ENCODE measurements at regions not wholly inside any gene's neighbourhood (a gene's known extent, or its start where the extent isn't known, plus 50 kb on each side); places are given as distances from the start of the nearest gene placed in this dataset.

GRCh38 chr18:68596016-68596415, 118.9 kb downstream of the TMX3 start:
- Histone ChIP-seq H3K4me3 (no peak overlapping the region), H3K27ac (no peak overlapping the region), H3K4me1 (replicated peaks) (no peaks in the 10 kb centered on the region), H3K36me3 (no peaks in the 10 kb centered on the region), H3K9me3 (no peaks in the 10 kb centered on the region), H3K27me3 (replicated peaks; ENCODE audit: insufficient read depth) (no peaks in the 10 kb centered on the region)
- DNase-seq (ENCODE audit: low spot score): no peak
- intact Hi-C loops (cut with DNase I): no loop called here
- TF ChIP-seq CTCF (IDR thresholded peaks at IDR 0.05) (no peak), POLR2AphosphoS5 (IDR thresholded peaks at IDR 0.05) (no peak), POLR2A (IDR thresholded peaks at IDR 0.05) (no peak)
- 96% methylated on average over 2 of the region's 2 CpGs for WGBS

GRCh38 chr18:68588169-68588568, 126.7 kb downstream of the TMX3 start:
- no peak for DNase-seq (ENCODE audit: low spot score)
- Histone ChIP-seq H3K4me3 (no peak overlapping the region), H3K4me1 (replicated peaks) (no peaks in the 10 kb centered on the region), H3K9me3 (no peaks in the 10 kb centered on the region), H3K27ac (no peak overlapping the region), H3K27me3 (replicated peaks; ENCODE audit: insufficient read depth) (no peaks in the 10 kb centered on the region), H3K36me3 (no peaks in the 10 kb centered on the region)
- TF ChIP-seq POLR2AphosphoS5 (IDR thresholded peaks at IDR 0.05) (no peak), CTCF (IDR thresholded peaks at IDR 0.05) (no peak), POLR2A (IDR thresholded peaks at IDR 0.05) (no peak)
- WGBS: 43% methylated on average over 5 of the region's 5 CpGs
- intact Hi-C loops (cut with DNase I): no loop called here

- H3K36me3 ChIP-seq: no peaks in the 10 kb centered on the region
- no peak for TF ChIP-seq POLR2A (IDR thresholded peaks at IDR 0.05)
- no peak for TF ChIP-seq CTCF (IDR thresholded peaks at IDR 0.05)
- TF ChIP-seq POLR2AphosphoS5 (IDR thresholded peaks at IDR 0.05): no peak
- no peak for DNase-seq (ENCODE audit: low spot score)
- no peaks in the 10 kb centered on the region for H3K27me3 ChIP-seq (replicated peaks; ENCODE audit: insufficient read depth)
- H3K27ac ChIP-seq: no peak overlapping the region
- no peaks in the 10 kb centered on the region for H3K9me3 ChIP-seq
- WGBS: 33% methylated on average over 1 of the region's 1 CpG
- no peak overlapping the region for H3K4me3 ChIP-seq
- H3K4me1 ChIP-seq (replicated peaks): no peaks in the 10 kb centered on the region
- intact Hi-C loops (cut with DNase I): no loop called here
Measured at GRCh38 chr18:68583685-68584084, 131.2 kb downstream of the TMX3 start.

- 88% methylated on average over 5 of the region's 5 CpGs for WGBS
- Histone ChIP-seq H3K27ac (no peak overlapping the region), H3K4me1 (replicated peaks) (no peaks in the 10 kb centered on the region), H3K36me3 (no peaks in the 10 kb centered on the region), H3K4me3 (no peak overlapping the region), H3K27me3 (replicated peaks; ENCODE audit: insufficient read depth) (no peaks in the 10 kb centered on the region), H3K9me3 (no peaks in the 10 kb centered on the region)
- TF ChIP-seq POLR2AphosphoS5 (IDR thresholded peaks at IDR 0.05) (no peak), POLR2A (IDR thresholded peaks at IDR 0.05) (no peak), CTCF (IDR thresholded peaks at IDR 0.05) (no peak)
- no peak for DNase-seq (ENCODE audit: low spot score)
- intact Hi-C loops (cut with DNase I): no loop called here
Measured at GRCh38 chr18:68574311-68574710, 140.6 kb downstream of the TMX3 start.

GRCh38 chr18:68569936-68570335, 145.0 kb downstream of the TMX3 start:
- H3K4me3 ChIP-seq: no peak overlapping the region
- WGBS: 95% methylated on average over 3 of the region's 3 CpGs
- no peaks in the 10 kb centered on the region for H3K9me3 ChIP-seq

More at GRCh38 chr18:68569936-68570335, 145.0 kb downstream of the TMX3 start:
- no peaks in the 10 kb centered on the region for H3K36me3 ChIP-seq
- TF ChIP-seq POLR2A (IDR thresholded peaks at IDR 0.05) (no peak), CTCF (IDR thresholded peaks at IDR 0.05) (no peak), POLR2AphosphoS5 (IDR thresholded peaks at IDR 0.05) (no peak)
- no peaks in the 10 kb centered on the region for H3K27me3 ChIP-seq (replicated peaks; ENCODE audit: insufficient read depth)
- DNase-seq (ENCODE audit: low spot score): no peak
- no peak overlapping the region for H3K27ac ChIP-seq
- H3K4me1 ChIP-seq (replicated peaks): no peaks in the 10 kb centered on the region
- intact Hi-C loops (cut with DNase I): no loop called here
